Daoy (cell line): ENCODE measurements at regions not wholly inside any gene's neighbourhood (a gene's known extent, or its start where the extent isn't known, plus 50 kb on each side); places are given as distances from the start of the nearest gene placed in this dataset.

ENCODE experiments used
- DNase-seq: peaks from one replicate; pipeline ENCODE4 v3.0.0-alpha.2; 2015; ENCODE audit warnings: low read depth

GRCh38 chr4:111492496-111492895 lies 652.8 kb upstream of the FAM241A start:
- no peak for DNase-seq

GRCh38 chr4:111494471-111494870 lies 650.8 kb upstream of the FAM241A start:
- no peak for DNase-seq

GRCh38 chr4:111494971-111495370 lies 650.3 kb upstream of the FAM241A start:
- no peak for DNase-seq

- no peak for DNase-seq
These were observed 646.0 kb upstream of the FAM241A start for GRCh38 chr4:111499291-111499690.

- DNase-seq, result no peak
These were observed 645.5 kb upstream of the FAM241A start for GRCh38 chr4:111499706-111500105.

GRCh38 chr4:111500858-111501257 lies 644.4 kb upstream of the FAM241A start:
- DNase-seq, result no peak

GRCh38 chr4:111501946-111502345 lies 643.3 kb upstream of the FAM241A start:
- no peak for DNase-seq

- no peak for DNase-seq
These were observed 642.6 kb upstream of the FAM241A start for GRCh38 chr4:111502626-111503025.

GRCh38 chr4:111506706-111507105 lies 638.5 kb upstream of the FAM241A start:
- no peak for DNase-seq

- no peak for DNase-seq
These were observed 634.7 kb upstream of the FAM241A start for GRCh38 chr4:111510535-111510934.

- peak; percentile 41 for DNase-seq
These were observed 633.0 kb upstream of the FAM241A start for GRCh38 chr4:111512081-111512783.

- DNase-seq, result no peak
These were observed 625.6 kb upstream of the FAM241A start for GRCh38 chr4:111519683-111520082.

GRCh38 chr4:111530446-111530845 lies 614.8 kb upstream of the FAM241A start:
- no peak for DNase-seq

GRCh38 chr4:111535792-111536191 lies 609.5 kb upstream of the FAM241A start:
- DNase-seq, result no peak

GRCh38 chr4:111537165-111537564 lies 608.1 kb upstream of the FAM241A start:
- DNase-seq, result no peak

- peak; percentile 18 for DNase-seq
These were observed 607.4 kb upstream of the FAM241A start for GRCh38 chr4:111537871-111538270.

- no peak for DNase-seq
These were observed 604.6 kb upstream of the FAM241A start for GRCh38 chr4:111540671-111541070.

GRCh38 chr4:111542056-111542455 lies 603.2 kb upstream of the FAM241A start:
- DNase-seq, result no peak

GRCh38 chr4:111546881-111547280 lies 598.4 kb upstream of the FAM241A start:
- no peak for DNase-seq

- no peak for DNase-seq
These were observed 589.0 kb upstream of the FAM241A start for GRCh38 chr4:111556141-111556781.

GRCh38 chr4:111556851-111557250 lies 588.4 kb upstream of the FAM241A start:
- DNase-seq, result no peak

- no peak for DNase-seq
These were observed 582.4 kb upstream of the FAM241A start for GRCh38 chr4:111562826-111563225.

- no peak for DNase-seq
These were observed 572.8 kb upstream of the FAM241A start for GRCh38 chr4:111572470-111572869.

GRCh38 chr4:111573386-111573785 lies 571.9 kb upstream of the FAM241A start:
- no peak for DNase-seq
